HepG2 (cell line): ENCODE measurements at regions not wholly inside any gene's neighbourhood (a gene's known extent, or its start where the extent isn't known, plus 50 kb on each side); places are given as distances from the start of the nearest gene placed in this dataset.

Source experiments
- ATAC-seq: fragments of 200-7000 bp; cut with Tn5 transposase; 3 replicates; pipeline ENCODE4 v1.9.1; 2020; ENCODE audit warnings: mild to moderate bottlenecking, moderate library complexity
- BruUV-seq: library from RNA; stranded (reverse); fragments of 400-500 nt; replicated peaks from 2 replicates; lab custom pipeline; 2021; lab: Mats Ljungman, UMichigan
- CTCF ChIA-PET: fragments of 300-600 bp; formaldehyde crosslinking; extraction: SDS; loops from one replicate; lab custom pipeline; 2021; ENCODE audit warnings: low total read pairs, inconsistent platforms, low intra/inter-chr PET ratio; lab: Yijun Ruan, JAX
- POLR2A ChIA-PET: fragments of 350-600 bp; sonication (Branson Sonifier 250); formaldehyde crosslinking; loops from one replicate; lab custom pipeline; 2020; ENCODE audit warnings: antibody characterized with exemption, inconsistent platforms; lab: Yijun Ruan, JAX
- DNase-seq: peaks from one replicate; pipeline ENCODE4 v3.0.0-alpha.2; 2015; ENCODE audit warnings: low spot score
- FAIRE-seq: peaks from 3 replicates; lab custom pipeline; 2011; peaks lifted over from hg19 to GRCh38; lab: Jason Lieb, UNC
- H2AFZ ChIP-seq: one replicate; pipeline ENCODE4 v1.6.1; 2011; ENCODE audit warnings: low read length, inconsistent platforms
- H3K27ac ChIP-seq: fragments of 300-600 bp; 3 replicates; pipeline ENCODE4 v1.8.0; 2011; ENCODE audit warnings: mixed run types, mild to moderate bottlenecking, mixed read lengths, low read length, inconsistent platforms; ENCODE audit not compliant: insufficient read depth; ENCODE audit errors: extremely low read length
- H3K27me3 ChIP-seq, 2 experiments: fragments of 200-600 bp in 1 of 2; 2 replicates in 1 of 2; 3 replicates in 1 of 2; pipeline versions ENCODE4 v1.6.0 to v1.8.0; 2011; ENCODE audit warnings: low read length in 2 of 2, mild to moderate bottlenecking in 2 of 2, moderate library complexity in 2 of 2, inconsistent platforms in 1 of 2; ENCODE audit not compliant: insufficient read depth in 2 of 2, control insufficient read depth in 1 of 2
- H3K36me3 ChIP-seq, 2 experiments: fragments of 200-600 bp in 1 of 2; replicated peaks in 1 of 2; 2 replicates in 1 of 2; 3 replicates in 1 of 2; pipeline versions ENCODE4 v1.5.1 to v1.8.0; 2011; ENCODE audit warnings: low read length in 2 of 2, inconsistent platforms in 1 of 2; ENCODE audit not compliant: insufficient read depth in 2 of 2, control insufficient read depth in 1 of 2
- H3K4me1 ChIP-seq: 2 replicates; pipeline ENCODE4 v1.5.1; 2012; ENCODE audit warnings: low read length, inconsistent platforms; ENCODE audit not compliant: insufficient read depth
- H3K4me2 ChIP-seq: 2 replicates; pipeline ENCODE4 v1.6.0; 2011; ENCODE audit warnings: low read depth, low read length, inconsistent platforms
- H3K4me3 ChIP-seq, 3 experiments: fragments of 200-600 bp in 1 of 3; sonication (generic), shearing (Covaris generic) in 1 of 3; replicated peaks in 1 of 3; 2 replicates each; pipeline ENCODE4 v1.5.1; 2011 to 2016; ENCODE audit warnings: low read length in 3 of 3, inconsistent platforms in 2 of 3, low read depth in 2 of 3, mild to moderate bottlenecking in 2 of 3, control low read depth in 1 of 3, mixed read lengths in 1 of 3; ENCODE audit not compliant: insufficient read depth in 1 of 3
- H3K79me2 ChIP-seq: one replicate; pipeline ENCODE4 v1.6.1; 2011; ENCODE audit warnings: low read length, inconsistent platforms; ENCODE audit not compliant: insufficient read depth
- H3K9ac ChIP-seq: 2 replicates; pipeline ENCODE4 v1.6.0; 2011; ENCODE audit warnings: mild to moderate bottlenecking, low read depth, low read length, inconsistent platforms; ENCODE audit not compliant: insufficient read depth
- H3K9me3 ChIP-seq: 2 replicates; pipeline ENCODE4 v1.5.1; 2012; ENCODE audit warnings: mild to moderate bottlenecking, low read length
- H4K20me1 ChIP-seq: 2 replicates; pipeline ENCODE4 v1.6.0; 2011; ENCODE audit warnings: inconsistent platforms, mild to moderate bottlenecking, low read length, moderate library complexity; ENCODE audit not compliant: insufficient read depth
- JUN ChIP-seq: sonication (generic); formaldehyde crosslinking; IDR thresholded peaks from 2 replicates; pipeline ENCODE4 v1.4.0; 2020; ENCODE audit warnings: mild to moderate bottlenecking, missing genetic modification reagents
- PCBP1 ChIP-seq: fragments of 200-400 bp; formaldehyde crosslinking; IDR thresholded peaks from 2 replicates; pipeline ENCODE4 v1.6.1; 2017; ENCODE audit warnings: mild to moderate bottlenecking, low read depth, low read length, borderline replicate concordance
- RAD21 ChIP-seq: fragments of 450-650 bp; formaldehyde crosslinking; IDR thresholded peaks from 2 replicates; pipeline ENCODE4 v1.5.0; 2020; ENCODE audit warnings: mild to moderate bottlenecking
- WGBS: methylation state at CpG from one replicate; pipeline ENCODE4 v1.1.6; 2017; ENCODE audit warnings: low lambda C conversion rate; 5-methylcytosine and 5-hydroxymethylcytosine counted together
- in situ Hi-C: cut with HindIII; loops from 2 replicates; pipeline ENCODE4 v1.10.0; 2017; ENCODE audit warnings: low pct_unique_long_range_greater_than_20kb; ENCODE audit not compliant: extremely low pct_ligation_motif_present
- intact Hi-C: fragments of 100-400 bp; cut with micrococcal nuclease; formaldehyde crosslinking; loops from one replicate; pipeline ENCODE4 v1.10.0; 2022; ENCODE audit not compliant: unreplicated experiment
- TF ChIP-seq, protein P1 (sequence below): IDR thresholded peaks from 2 replicates; pipeline ENCODE4 v1.6.1; 2016; ENCODE audit warnings: missing compliant biosample characterization, missing genetic modification reagents, borderline replicate concordance
- TF ChIP-seq, protein P2 (sequence below): sonication (generic); formaldehyde crosslinking; IDR thresholded peaks from 2 replicates; pipeline ENCODE4 v1.5.0; 2020; ENCODE audit warnings: mild to moderate bottlenecking, missing genetic modification reagents, moderate library complexity
- TF ChIP-seq, protein P3 (sequence below): sonication (generic); formaldehyde crosslinking; IDR thresholded peaks from 2 replicates; pipeline ENCODE4 v1.4.0; 2020; ENCODE audit warnings: mild to moderate bottlenecking, low read depth, missing genetic modification reagents

DNA sequence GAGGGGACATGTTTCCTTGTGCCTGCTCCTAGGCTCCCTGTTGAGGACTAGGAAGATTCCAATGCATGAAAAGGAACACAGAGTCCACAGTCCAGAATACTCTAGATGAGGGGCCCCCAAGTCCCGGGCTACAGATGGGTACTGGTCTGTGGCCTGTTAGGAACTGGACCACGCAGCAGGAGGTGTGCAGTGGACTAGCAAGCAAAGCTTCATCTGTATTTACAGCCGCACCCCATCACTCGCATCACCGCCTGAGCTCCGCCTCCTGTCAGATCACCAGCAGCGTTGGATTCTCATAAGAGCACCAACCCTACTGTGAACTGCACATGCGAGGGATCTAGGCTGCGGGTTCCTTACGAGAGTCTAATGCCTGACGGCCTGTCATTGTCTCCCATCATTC lies 233.0 kb upstream of the MKLN1 start:
- 96% methylated on average over 11 of the region's 11 CpGs for WGBS
- Histone ChIP-seq H3K4me1 (peaks cover 84% of the 10 kb centered on the region), H3K9me3 (no peaks in the 10 kb centered on the region), H3K9ac (no peak overlapping the region), H3K27me3 (no peaks in the 10 kb centered on the region), H3K27ac (no peak overlapping the region), H3K79me2 (peaks cover 88% of the 10 kb centered on the region), H3K4me3 (no peak overlapping the region), H4K20me1 (peaks cover 23% of the 10 kb centered on the region)
- BruUV-seq: no TSS peak
- POLR2A ChIA-PET: no interaction called here
- ATAC-seq (no peak), DNase-seq (no peak)
- no peak for TF ChIP-seq PCBP1
- TF ChIP-seq, protein P1, sequence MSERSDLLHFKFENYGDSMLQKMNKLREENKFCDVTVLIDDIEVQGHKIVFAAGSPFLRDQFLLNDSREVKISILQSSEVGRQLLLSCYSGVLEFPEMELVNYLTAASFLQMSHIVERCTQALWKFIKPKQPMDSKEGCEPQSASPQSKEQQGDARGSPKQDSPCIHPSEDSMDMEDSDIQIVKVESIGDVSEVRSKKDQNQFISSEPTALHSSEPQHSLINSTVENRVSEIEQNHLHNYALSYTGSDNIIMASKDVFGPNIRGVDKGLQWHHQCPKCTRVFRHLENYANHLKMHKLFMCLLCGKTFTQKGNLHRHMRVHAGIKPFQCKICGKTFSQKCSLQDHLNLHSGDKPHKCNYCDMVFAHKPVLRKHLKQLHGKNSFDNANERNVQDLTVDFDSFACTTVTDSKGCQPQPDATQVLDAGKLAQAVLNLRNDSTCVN (CRISPR knock-in tag): peak; percentile 63; the same call in 1 of the 2 replicates
- TF ChIP-seq, all 625 proteins: peak for 1
- Histone ChIP-seq H3K36me3 (peaks cover 0 to 12% of the 10 kb centered on the region in 2 experiments; a peak in 2 of 5 replicates), H3K4me2 (no peak overlapping the region), H2AFZ (no peak overlapping the region)
- CTCF ChIA-PET: no interaction called here
- no peak for FAIRE-seq
- in situ Hi-C loops (no loop called here), intact Hi-C loops (no loop called here)

DNA sequence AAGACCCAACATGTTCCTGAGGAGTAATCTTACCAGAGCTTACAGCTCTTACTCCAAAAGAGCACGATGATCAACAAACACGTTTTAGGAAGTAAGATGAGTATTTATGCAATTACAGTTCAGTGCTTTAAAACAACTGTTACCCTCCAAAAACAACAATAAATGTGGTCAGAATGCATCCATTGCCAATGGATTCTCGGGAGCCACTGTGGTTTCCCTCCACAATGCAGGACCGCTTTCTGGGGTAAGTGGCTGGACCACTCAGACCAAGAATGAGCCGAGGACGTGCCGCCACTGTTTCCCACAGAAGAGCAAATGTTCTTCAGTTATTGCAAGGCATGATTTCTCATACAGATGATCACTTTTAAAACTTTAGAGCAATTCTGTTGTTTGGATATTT lies 232.3 kb upstream of the MKLN1 start:
- DNase-seq: no peak
- Histone ChIP-seq H3K9me3 (no peaks in the 10 kb centered on the region), H3K27ac (no peak overlapping the region), H3K79me2 (peaks cover 89% of the 10 kb centered on the region), H3K27me3 (no peaks in the 10 kb centered on the region), H3K36me3 (peaks cover 0 to 15% of the 10 kb centered on the region in 2 experiments; a peak in 2 of 5 replicates), H3K9ac (no peak overlapping the region), H3K4me3 (no peak overlapping the region), H2AFZ (no peak overlapping the region), H4K20me1 (peaks cover 23% of the 10 kb centered on the region), H3K4me1 (peaks cover 78% of the 10 kb centered on the region), H3K4me2 (no peak overlapping the region)
- no TSS peak for BruUV-seq
- intact Hi-C loops (no loop called here), in situ Hi-C loops (no loop called here)
- no peak for FAIRE-seq
- no peak for ATAC-seq
- WGBS: over 99% methylated on average over 7 of the region's 7 CpGs
- ChIA-PET POLR2A (no interaction called here), CTCF (no interaction called here)
- TF ChIP-seq, protein P2, sequence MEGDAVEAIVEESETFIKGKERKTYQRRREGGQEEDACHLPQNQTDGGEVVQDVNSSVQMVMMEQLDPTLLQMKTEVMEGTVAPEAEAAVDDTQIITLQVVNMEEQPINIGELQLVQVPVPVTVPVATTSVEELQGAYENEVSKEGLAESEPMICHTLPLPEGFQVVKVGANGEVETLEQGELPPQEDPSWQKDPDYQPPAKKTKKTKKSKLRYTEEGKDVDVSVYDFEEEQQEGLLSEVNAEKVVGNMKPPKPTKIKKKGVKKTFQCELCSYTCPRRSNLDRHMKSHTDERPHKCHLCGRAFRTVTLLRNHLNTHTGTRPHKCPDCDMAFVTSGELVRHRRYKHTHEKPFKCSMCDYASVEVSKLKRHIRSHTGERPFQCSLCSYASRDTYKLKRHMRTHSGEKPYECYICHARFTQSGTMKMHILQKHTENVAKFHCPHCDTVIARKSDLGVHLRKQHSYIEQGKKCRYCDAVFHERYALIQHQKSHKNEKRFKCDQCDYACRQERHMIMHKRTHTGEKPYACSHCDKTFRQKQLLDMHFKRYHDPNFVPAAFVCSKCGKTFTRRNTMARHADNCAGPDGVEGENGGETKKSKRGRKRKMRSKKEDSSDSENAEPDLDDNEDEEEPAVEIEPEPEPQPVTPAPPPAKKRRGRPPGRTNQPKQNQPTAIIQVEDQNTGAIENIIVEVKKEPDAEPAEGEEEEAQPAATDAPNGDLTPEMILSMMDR (CRISPR knock-in tag): no peak
- TF ChIP-seq JUN (CRISPR knock-in tag) (no peak), RAD21 (no peak)
- TF ChIP-seq, protein P3, sequence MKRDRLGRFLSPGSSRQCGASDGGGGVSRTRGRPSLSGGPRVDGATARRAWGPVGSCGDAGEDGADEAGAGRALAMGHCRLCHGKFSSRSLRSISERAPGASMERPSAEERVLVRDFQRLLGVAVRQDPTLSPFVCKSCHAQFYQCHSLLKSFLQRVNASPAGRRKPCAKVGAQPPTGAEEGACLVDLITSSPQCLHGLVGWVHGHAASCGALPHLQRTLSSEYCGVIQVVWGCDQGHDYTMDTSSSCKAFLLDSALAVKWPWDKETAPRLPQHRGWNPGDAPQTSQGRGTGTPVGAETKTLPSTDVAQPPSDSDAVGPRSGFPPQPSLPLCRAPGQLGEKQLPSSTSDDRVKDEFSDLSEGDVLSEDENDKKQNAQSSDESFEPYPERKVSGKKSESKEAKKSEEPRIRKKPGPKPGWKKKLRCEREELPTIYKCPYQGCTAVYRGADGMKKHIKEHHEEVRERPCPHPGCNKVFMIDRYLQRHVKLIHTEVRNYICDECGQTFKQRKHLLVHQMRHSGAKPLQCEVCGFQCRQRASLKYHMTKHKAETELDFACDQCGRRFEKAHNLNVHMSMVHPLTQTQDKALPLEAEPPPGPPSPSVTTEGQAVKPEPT: no peak
